A549 (cell line): ENCODE measurements at regions not wholly inside any gene's neighbourhood (a gene's known extent, or its start where the extent isn't known, plus 50 kb on each side); places are given as distances from the start of the nearest gene placed in this dataset.

ENCODE experiments used
- BCL3 ChIP-seq: fragments of >200 bp; sonication (Bioruptor Twin); formaldehyde crosslinking; IDR thresholded peaks from 3 replicates; pipeline ENCODE4 v1.6.1; 2016
- CHD2 ChIP-seq: fragments of 150-350 bp; IDR thresholded peaks from 2 replicates; pipeline ENCODE4 v1.6.1; 2014; ENCODE audit warnings: low read length; ENCODE audit not compliant: partially characterized antibody
- CTCF ChIP-seq: fragments of >200 bp; sonication (Bioruptor Twin); formaldehyde crosslinking; IDR thresholded peaks from 3 replicates; pipeline ENCODE4 v1.5.1; 2016
- EP300 ChIP-seq, 2 experiments: fragments of >200 bp; sonication (Bioruptor Twin); formaldehyde crosslinking; IDR thresholded peaks; 2 replicates in 1 of 2; 3 replicates in 1 of 2; pipeline ENCODE4 v1.6.1; 2016 to 2017
- POLR2A ChIP-seq: IDR thresholded peaks from 2 replicates; pipeline ENCODE4 v1.6.1; 2012; ENCODE audit warnings: mild to moderate bottlenecking, low read length
- POLR2AphosphoS2 ChIP-seq: conservative IDR thresholded peaks from 2 replicates; pipeline ENCODE4 v1.6.1; 2012; ENCODE audit warnings: low read length, improper control_type of control experiment, inconsistent platforms
- RNF2 ChIP-seq: fragments of 200-600 bp; sonication (generic); IDR thresholded peaks from 2 replicates; pipeline ENCODE4 v1.6.1; 2016; ENCODE audit warnings: low read depth, mild to moderate bottlenecking, antibody characterized with exemption, moderate library complexity, borderline replicate concordance

GRCh38 chrX:42869011-42869410, 91.0 kb upstream of the PPP1R2C start:
- TF ChIP-seq RNF2 (no peak), POLR2AphosphoS2 (no peak), CTCF (no peak), EP300 (IDR thresholded peaks at IDR 0.05) (no peak), BCL3 (no peak), CHD2 (no peak), POLR2A (no peak)
